Activated T-helper 2 cell treated with anti-CD3 and anti-CD28 coated beads, Interferon-gamma antibody, Interleukin-2, Interleukin-4, amounts not matched to agents 10 μg/mL and 5 μg/mL and 100 μg/mL, durations not matched to agents 14 hours and 24 hours and 36 hours (primary cell): ENCODE measurements at regions not wholly inside any gene's neighbourhood (a gene's known extent, or its start where the extent isn't known, plus 50 kb on each side); places are given as distances from the start of the nearest gene placed in this dataset.

ENCODE experiments used
- DNase-seq: peaks from one replicate; pipeline ENCODE4 v3.0.0; 2021; ENCODE audit warnings: low spot score
- H3K27ac Mint-ChIP-seq: one replicate; pipeline ENCODE4 v1.8.0; 2021; ENCODE audit warnings: mixed read lengths
- H3K27me3 Mint-ChIP-seq: one replicate; pipeline ENCODE4 v1.8.0; 2021; ENCODE audit warnings: low read depth, mixed read lengths
- H3K36me3 Mint-ChIP-seq: one replicate; pipeline ENCODE4 v1.8.0; 2021; ENCODE audit warnings: low read depth, mixed read lengths
- H3K4me1 Mint-ChIP-seq: one replicate; pipeline ENCODE4 v1.8.0; 2021; ENCODE audit warnings: low read depth, mixed read lengths
- H3K4me3 Mint-ChIP-seq: one replicate; pipeline ENCODE4 v1.8.0; 2021; ENCODE audit warnings: low read depth, mild to moderate bottlenecking, moderate library complexity, mixed read lengths
- H3K9me3 Mint-ChIP-seq: one replicate; pipeline ENCODE4 v1.8.0; 2021; ENCODE audit warnings: mixed read lengths
- intact Hi-C: fragments of 100-400 bp; cut with micrococcal nuclease; formaldehyde crosslinking; loops from one replicate; pipeline ENCODE4 v1.15.1; 2023

- DNase-seq: no peak
- H3K4me3 Mint-ChIP-seq: no peak overlapping the region
- no peaks in the 10 kb centered on the region for H3K9me3 Mint-ChIP-seq
- H3K36me3 Mint-ChIP-seq: no peaks in the 10 kb centered on the region
- intact Hi-C loops: no loop called here
- no peaks in the 10 kb centered on the region for H3K27me3 Mint-ChIP-seq
- no peaks in the 10 kb centered on the region for H3K4me1 Mint-ChIP-seq
- H3K27ac Mint-ChIP-seq: no peak overlapping the region
These were observed 252.3 kb downstream of the PDHA2 start for GRCh38 chr4:96092151-96092705.

GRCh38 chr4:96093057-96093456 lies 253.2 kb downstream of the PDHA2 start:
- intact Hi-C loops: no loop called here
- Mint-ChIP-seq H3K27ac (no peak overlapping the region), H3K4me3 (no peak overlapping the region)

GRCh38 chr4:96093563-96093962 lies 253.7 kb downstream of the PDHA2 start:
- Mint-ChIP-seq H3K9me3 (no peaks in the 10 kb centered on the region), H3K27me3 (no peaks in the 10 kb centered on the region), H3K4me3 (no peak overlapping the region), H3K36me3 (no peaks in the 10 kb centered on the region), H3K27ac (no peak overlapping the region), H3K4me1 (no peaks in the 10 kb centered on the region)
- intact Hi-C loops: no loop called here
- no peak for DNase-seq

More at GRCh38 chr4:96093057-96093456, 253.2 kb downstream of the PDHA2 start:
- H3K36me3 Mint-ChIP-seq: no peaks in the 10 kb centered on the region
- no peaks in the 10 kb centered on the region for H3K4me1 Mint-ChIP-seq
- H3K9me3 Mint-ChIP-seq: no peaks in the 10 kb centered on the region
- no peak for DNase-seq
- no peaks in the 10 kb centered on the region for H3K27me3 Mint-ChIP-seq

GRCh38 chr4:96094183-96094582 lies 254.3 kb downstream of the PDHA2 start:
- DNase-seq: no peak
- Mint-ChIP-seq H3K9me3 (no peaks in the 10 kb centered on the region), H3K27ac (no peak overlapping the region), H3K4me1 (no peaks in the 10 kb centered on the region), H3K27me3 (no peaks in the 10 kb centered on the region), H3K36me3 (no peaks in the 10 kb centered on the region), H3K4me3 (no peak overlapping the region)
- intact Hi-C loops: no loop called here

GRCh38 chr4:96097040-96097607 lies 257.2 kb downstream of the PDHA2 start:
- H3K36me3 Mint-ChIP-seq: no peaks in the 10 kb centered on the region
- no peak for DNase-seq
- no peaks in the 10 kb centered on the region for H3K4me1 Mint-ChIP-seq
- no peak overlapping the region for H3K27ac Mint-ChIP-seq
- no peaks in the 10 kb centered on the region for H3K27me3 Mint-ChIP-seq
- H3K4me3 Mint-ChIP-seq: no peak overlapping the region
- H3K9me3 Mint-ChIP-seq: no peaks in the 10 kb centered on the region
- intact Hi-C loops: no loop called here

GRCh38 chr4:96097693-96098092 lies 257.8 kb downstream of the PDHA2 start:
- Mint-ChIP-seq H3K9me3 (no peaks in the 10 kb centered on the region), H3K36me3 (no peaks in the 10 kb centered on the region), H3K27me3 (no peaks in the 10 kb centered on the region), H3K27ac (no peak overlapping the region), H3K4me1 (no peaks in the 10 kb centered on the region), H3K4me3 (no peak overlapping the region)
- no peak for DNase-seq
- intact Hi-C loops: no loop called here

- intact Hi-C loops: no loop called here
- Mint-ChIP-seq H3K4me3 (no peak overlapping the region), H3K4me1 (no peaks in the 10 kb centered on the region), H3K27ac (no peak overlapping the region), H3K36me3 (no peaks in the 10 kb centered on the region), H3K9me3 (no peaks in the 10 kb centered on the region), H3K27me3 (no peaks in the 10 kb centered on the region)
- DNase-seq: no peak
These were observed 259.1 kb downstream of the PDHA2 start for GRCh38 chr4:96099031-96099430.

- no peaks in the 10 kb centered on the region for H3K4me1 Mint-ChIP-seq
- H3K9me3 Mint-ChIP-seq: no peaks in the 10 kb centered on the region
- no peak for DNase-seq
- H3K27ac Mint-ChIP-seq: no peak overlapping the region
- no peaks in the 10 kb centered on the region for H3K36me3 Mint-ChIP-seq
- intact Hi-C loops: no loop called here
- H3K27me3 Mint-ChIP-seq: no peaks in the 10 kb centered on the region
- H3K4me3 Mint-ChIP-seq: no peak overlapping the region
These were observed 262.7 kb downstream of the PDHA2 start for GRCh38 chr4:96102541-96103026.

GRCh38 chr4:96103086-96103485 lies 263.2 kb downstream of the PDHA2 start:
- Mint-ChIP-seq H3K9me3 (no peaks in the 10 kb centered on the region), H3K27ac (no peak overlapping the region), H3K4me3 (no peak overlapping the region), H3K27me3 (no peaks in the 10 kb centered on the region), H3K36me3 (no peaks in the 10 kb centered on the region), H3K4me1 (no peaks in the 10 kb centered on the region)
- no peak for DNase-seq
- intact Hi-C loops: no loop called here

- Mint-ChIP-seq H3K4me3 (no peak overlapping the region), H3K27ac (no peak overlapping the region), H3K36me3 (no peaks in the 10 kb centered on the region), H3K27me3 (no peaks in the 10 kb centered on the region), H3K4me1 (no peaks in the 10 kb centered on the region), H3K9me3 (no peaks in the 10 kb centered on the region)
- DNase-seq: no peak
- intact Hi-C loops: no loop called here
These were observed 268.3 kb downstream of the PDHA2 start for GRCh38 chr4:96108146-96108545.

- Mint-ChIP-seq H3K4me1 (no peaks in the 10 kb centered on the region), H3K27me3 (no peaks in the 10 kb centered on the region), H3K4me3 (no peak overlapping the region), H3K9me3 (no peaks in the 10 kb centered on the region), H3K27ac (no peak overlapping the region), H3K36me3 (no peaks in the 10 kb centered on the region)
- no peak for DNase-seq
- intact Hi-C loops: no loop called here
These were observed 272.7 kb downstream of the PDHA2 start for GRCh38 chr4:96112631-96113030.

GRCh38 chr4:96120206-96120605 lies 280.3 kb downstream of the PDHA2 start:
- Mint-ChIP-seq H3K4me1 (no peaks in the 10 kb centered on the region), H3K4me3 (no peak overlapping the region), H3K36me3 (no peaks in the 10 kb centered on the region), H3K27ac (no peak overlapping the region), H3K9me3 (no peaks in the 10 kb centered on the region), H3K27me3 (no peaks in the 10 kb centered on the region)
- intact Hi-C loops: no loop called here
- no peak for DNase-seq

- H3K36me3 Mint-ChIP-seq: no peaks in the 10 kb centered on the region
- H3K27me3 Mint-ChIP-seq: no peaks in the 10 kb centered on the region
- no peak overlapping the region for H3K4me3 Mint-ChIP-seq
- no peak for DNase-seq
- intact Hi-C loops: no loop called here
- H3K4me1 Mint-ChIP-seq: no peaks in the 10 kb centered on the region
- H3K9me3 Mint-ChIP-seq: no peaks in the 10 kb centered on the region
- H3K27ac Mint-ChIP-seq: no peak overlapping the region
These were observed 286.3 kb downstream of the PDHA2 start for GRCh38 chr4:96126227-96126626.

- no peak for DNase-seq
- Mint-ChIP-seq H3K4me1 (no peaks in the 10 kb centered on the region), H3K27ac (no peak overlapping the region), H3K9me3 (no peaks in the 10 kb centered on the region), H3K36me3 (no peaks in the 10 kb centered on the region), H3K27me3 (no peaks in the 10 kb centered on the region), H3K4me3 (no peak overlapping the region)
- intact Hi-C loops: no loop called here
These were observed 291.3 kb downstream of the PDHA2 start for GRCh38 chr4:96131186-96131585.
